HEK293 (cell line): ENCODE measurements at regions not wholly inside any gene's neighbourhood (a gene's known extent, or its start where the extent isn't known, plus 50 kb on each side); places are given as distances from the start of the nearest gene placed in this dataset.
A peak's percentile ranks its signal among the peaks of the same experiment; 100 is the strongest.

Experiments
- CTCF ChIA-PET: fragments of 350-600 bp; formaldehyde crosslinking; extraction: SDS; loops from one replicate; lab custom pipeline; 2021; ENCODE audit warnings: antibody characterized with exemption; lab: Yijun Ruan, JAX
- POLR2A ChIA-PET: fragments of 300-600 bp; formaldehyde crosslinking; extraction: SDS; loops from one replicate; lab custom pipeline; 2020; ENCODE audit warnings: antibody characterized with exemption, inconsistent platforms; lab: Yijun Ruan, JAX
- H3K27ac ChIP-seq: fragments of 200-500 bp; sonication (Bioruptor generic); 2 replicates; pipeline ENCODE4 v1.5.1; 2014; ENCODE audit warnings: low read depth, low read length, control low read depth, inconsistent platforms; ENCODE audit errors: extremely low read depth
- H3K36me3 ChIP-seq, 2 experiments: fragments of 200-500 bp in 1 of 2; sonication (Bioruptor generic) in 1 of 2; 1 replicate in 1 of 2; 2 replicates in 1 of 2; pipeline ENCODE4 v1.5.1; 2014 to 2017; ENCODE audit warnings: inconsistent platforms in 2 of 2, low read length in 2 of 2; ENCODE audit not compliant: control insufficient read depth in 2 of 2, insufficient read depth in 1 of 2
- H3K4me1 ChIP-seq: fragments of 200-500 bp; sonication (Bioruptor generic); 2 replicates; pipeline ENCODE4 v1.5.1; 2014; ENCODE audit warnings: mild to moderate bottlenecking, low read length, inconsistent platforms; ENCODE audit not compliant: control insufficient read depth, insufficient read depth
- H3K4me3 ChIP-seq: 2 replicates; pipeline ENCODE4 v1.5.1; 2011; ENCODE audit warnings: low read depth, mild to moderate bottlenecking, control low read depth, low read length, moderate library complexity
- H3K9me3 ChIP-seq: fragments of 200-500 bp; sonication (Bioruptor generic); 2 replicates; pipeline ENCODE4 v1.5.1; 2014; ENCODE audit warnings: low read depth, low read length, inconsistent platforms; ENCODE audit not compliant: control insufficient read depth, insufficient read depth
- ELK4 ChIP-seq: IDR thresholded peaks from 2 replicates; pipeline ENCODE4 v1.6.1; 2011; ENCODE audit warnings: mild to moderate bottlenecking, low read depth, low read length, borderline replicate concordance
- GLIS1 ChIP-seq: fragments of 450-650 bp; formaldehyde crosslinking; IDR thresholded peaks from 2 replicates; pipeline ENCODE4 v1.5.1; 2016; ENCODE audit warnings: missing biosample characterization, missing genetic modification characterization
- GLIS2 ChIP-seq: fragments of 450-650 bp; formaldehyde crosslinking; IDR thresholded peaks from 2 replicates; pipeline ENCODE4 v1.5.1; 2016; ENCODE audit warnings: missing biosample characterization, missing genetic modification characterization
- HOXD13 ChIP-seq: sonication (generic); formaldehyde crosslinking; IDR thresholded peaks from 2 replicates; pipeline ENCODE4 v1.8.0; 2022; ENCODE audit warnings: missing genetic modification reagents, borderline replicate concordance
- ZNF10 ChIP-seq: fragments of 450-650 bp; formaldehyde crosslinking; IDR thresholded peaks from 2 replicates; pipeline ENCODE4 v1.5.1; 2017; ENCODE audit warnings: missing biosample characterization, missing genetic modification characterization
- ZNF114 ChIP-seq: fragments of 450-650 bp; formaldehyde crosslinking; IDR thresholded peaks from 2 replicates; pipeline ENCODE4 v1.5.0; 2017; ENCODE audit warnings: missing biosample characterization, missing genetic modification characterization
- ZNF132 ChIP-seq: fragments of 450-650 bp; formaldehyde crosslinking; IDR thresholded peaks from 2 replicates; pipeline ENCODE4 v1.5.1; 2017; ENCODE audit warnings: missing biosample characterization, missing genetic modification characterization, borderline replicate concordance
- ZNF133 ChIP-seq: fragments of 450-650 bp; formaldehyde crosslinking; IDR thresholded peaks from 2 replicates; pipeline ENCODE4 v1.5.1; 2016; ENCODE audit warnings: missing biosample characterization, missing genetic modification characterization
- ZNF140 ChIP-seq: fragments of 450-650 bp; formaldehyde crosslinking; IDR thresholded peaks from 2 replicates; pipeline ENCODE4 v1.5.1; 2016; ENCODE audit warnings: missing biosample characterization, missing genetic modification characterization
- ZNF169 ChIP-seq: fragments of 450-650 bp; formaldehyde crosslinking; IDR thresholded peaks from 2 replicates; pipeline ENCODE4 v1.5.1; 2016; ENCODE audit warnings: missing biosample characterization, missing genetic modification characterization
- ZNF18 ChIP-seq: fragments of 450-650 bp; formaldehyde crosslinking; IDR thresholded peaks from 2 replicates; pipeline ENCODE4 v1.5.1; 2016; ENCODE audit warnings: missing biosample characterization, missing genetic modification characterization
- ZNF354C ChIP-seq: fragments of 450-650 bp; formaldehyde crosslinking; IDR thresholded peaks from 2 replicates; pipeline ENCODE4 v1.5.1; 2016; ENCODE audit warnings: missing biosample characterization, missing genetic modification characterization, low read depth, borderline replicate concordance
- ZNF366 ChIP-seq: fragments of 450-650 bp; formaldehyde crosslinking; conservative IDR thresholded peaks from 2 replicates; pipeline ENCODE4 v1.5.1; 2016; ENCODE audit warnings: missing biosample characterization, missing genetic modification characterization
- ZNF391 ChIP-seq: fragments of 450-650 bp; formaldehyde crosslinking; IDR thresholded peaks from 2 replicates; pipeline ENCODE4 v1.5.1; 2016; ENCODE audit warnings: low read depth, missing biosample characterization, missing genetic modification characterization, borderline replicate concordance
- ZNF629 ChIP-seq: fragments of 450-650 bp; formaldehyde crosslinking; IDR thresholded peaks from 2 replicates; pipeline ENCODE4 v1.5.1; 2017; ENCODE audit warnings: missing biosample characterization, missing genetic modification characterization
- ZNF777 ChIP-seq: fragments of 450-650 bp; formaldehyde crosslinking; IDR thresholded peaks from 2 replicates; pipeline ENCODE4 v1.5.1; 2017; ENCODE audit warnings: missing biosample characterization, missing genetic modification characterization, borderline replicate concordance
- ZNF792 ChIP-seq: fragments of 450-650 bp; formaldehyde crosslinking; IDR thresholded peaks from 2 replicates; pipeline ENCODE4 v1.5.1; 2016; ENCODE audit warnings: missing biosample characterization, missing genetic modification characterization
- ZSCAN30 ChIP-seq: fragments of 450-650 bp; IDR thresholded peaks from 2 replicates; pipeline ENCODE4 v1.5.1; 2018; ENCODE audit warnings: missing biosample characterization, mild to moderate bottlenecking, missing genetic modification characterization, moderate library complexity
- ZXDB ChIP-seq: fragments of 450-650 bp; formaldehyde crosslinking; IDR thresholded peaks from 2 replicates; pipeline ENCODE4 v1.5.1; 2016; ENCODE audit warnings: missing biosample characterization, missing genetic modification characterization
- TF ChIP-seq, protein P1 (sequence below): fragments of 450-650 bp; formaldehyde crosslinking; IDR thresholded peaks from 2 replicates; pipeline ENCODE4 v1.5.1; 2016; ENCODE audit warnings: missing biosample characterization, missing genetic modification characterization, borderline replicate concordance
- TF ChIP-seq, protein P2 (sequence below): fragments of 450-650 bp; formaldehyde crosslinking; IDR thresholded peaks from 2 replicates; pipeline ENCODE4 v1.5.1; 2016; ENCODE audit warnings: missing biosample characterization, missing genetic modification characterization
- TF ChIP-seq, protein P3 (sequence below): fragments of 450-650 bp; formaldehyde crosslinking; IDR thresholded peaks from 2 replicates; pipeline ENCODE4 v1.5.1; 2016; ENCODE audit warnings: missing biosample characterization, missing genetic modification characterization, low read depth

DNA sequence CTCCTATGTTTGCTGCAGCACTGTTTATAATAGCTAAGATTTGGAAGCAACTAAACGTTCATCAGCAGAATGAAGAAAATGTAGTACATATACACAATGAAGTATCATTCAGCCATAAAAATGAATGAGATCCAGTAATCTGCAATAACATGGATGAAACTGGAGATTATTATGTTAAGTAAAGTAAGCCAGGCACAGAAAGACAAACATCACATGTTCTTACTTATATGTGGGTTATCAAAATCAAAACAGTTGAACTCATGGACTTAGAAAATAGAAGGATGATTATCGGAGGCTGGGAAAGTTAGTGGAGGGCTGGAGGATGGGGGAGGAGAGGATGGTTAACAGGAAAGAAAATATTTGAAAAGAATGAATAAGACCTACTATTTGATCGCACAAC lies 1017.6 kb downstream of the KCNT2 start (continued):
- TF ChIP-seq ZNF792 (tag by site-specific recombination) (no peak), ZSCAN30 (tag by site-specific recombination) (no peak), ZXDB (tag by site-specific recombination) (peak; percentile 86), ZNF391 (no peak), ZNF10 (tag by site-specific recombination) (peak; percentile 70), ZNF114 (tag by site-specific recombination) (no peak), ZNF18 (tag by site-specific recombination) (peak; percentile 58; the same call in 1 of the 2 replicates), GLIS1 (tag by site-specific recombination) (no peak), ELK4 (no peak), GLIS2 (tag by site-specific recombination) (no peak), ZNF777 (tag by site-specific recombination) (no peak)
- TF ChIP-seq, protein P1, sequence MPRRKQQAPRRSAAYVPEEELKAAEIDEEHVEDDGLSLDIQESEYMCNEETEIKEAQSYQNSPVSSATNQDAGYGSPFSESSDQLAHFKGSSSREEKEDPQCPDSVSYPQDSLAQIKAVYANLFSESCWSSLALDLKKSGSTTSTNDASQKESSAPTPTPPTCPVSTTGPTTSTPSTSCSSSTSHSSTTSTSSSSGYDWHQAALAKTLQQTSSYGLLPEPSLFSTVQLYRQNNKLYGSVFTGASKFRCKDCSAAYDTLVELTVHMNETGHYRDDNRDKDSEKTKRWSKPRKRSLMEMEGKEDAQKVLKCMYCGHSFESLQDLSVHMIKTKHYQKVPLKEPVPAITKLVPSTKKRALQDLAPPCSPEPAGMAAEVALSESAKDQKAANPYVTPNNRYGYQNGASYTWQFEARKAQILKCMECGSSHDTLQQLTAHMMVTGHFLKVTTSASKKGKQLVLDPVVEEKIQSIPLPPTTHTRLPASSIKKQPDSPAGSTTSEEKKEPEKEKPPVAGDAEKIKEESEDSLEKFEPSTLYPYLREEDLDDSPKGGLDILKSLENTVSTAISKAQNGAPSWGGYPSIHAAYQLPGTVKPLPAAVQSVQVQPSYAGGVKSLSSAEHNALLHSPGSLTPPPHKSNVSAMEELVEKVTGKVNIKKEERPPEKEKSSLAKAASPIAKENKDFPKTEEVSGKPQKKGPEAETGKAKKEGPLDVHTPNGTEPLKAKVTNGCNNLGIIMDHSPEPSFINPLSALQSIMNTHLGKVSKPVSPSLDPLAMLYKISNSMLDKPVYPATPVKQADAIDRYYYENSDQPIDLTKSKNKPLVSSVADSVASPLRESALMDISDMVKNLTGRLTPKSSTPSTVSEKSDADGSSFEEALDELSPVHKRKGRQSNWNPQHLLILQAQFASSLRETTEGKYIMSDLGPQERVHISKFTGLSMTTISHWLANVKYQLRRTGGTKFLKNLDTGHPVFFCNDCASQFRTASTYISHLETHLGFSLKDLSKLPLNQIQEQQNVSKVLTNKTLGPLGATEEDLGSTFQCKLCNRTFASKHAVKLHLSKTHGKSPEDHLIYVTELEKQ, result peak; percentile 85; the same call in 1 of the 2 replicates
- TF ChIP-seq, protein P2, sequence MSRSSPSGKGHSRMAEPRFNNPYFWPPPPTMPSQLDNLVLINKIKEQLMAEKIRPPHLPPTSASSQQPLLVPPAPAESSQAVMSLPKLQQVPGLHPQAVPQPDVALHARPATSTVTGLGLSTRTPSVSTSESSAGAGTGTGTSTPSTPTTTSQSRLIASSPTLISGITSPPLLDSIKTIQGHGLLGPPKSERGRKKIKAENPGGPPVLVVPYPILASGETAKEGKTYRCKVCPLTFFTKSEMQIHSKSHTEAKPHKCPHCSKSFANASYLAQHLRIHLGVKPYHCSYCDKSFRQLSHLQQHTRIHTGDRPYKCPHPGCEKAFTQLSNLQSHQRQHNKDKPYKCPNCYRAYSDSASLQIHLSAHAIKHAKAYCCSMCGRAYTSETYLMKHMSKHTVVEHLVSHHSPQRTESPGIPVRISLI (tag by site-specific recombination), result no peak

GRCh38 chr1:195584870-195585624 lies 1023.2 kb downstream of the KCNT2 start:
- no peak overlapping the region for H3K27ac ChIP-seq
- H3K36me3 ChIP-seq, result no peaks in the 10 kb centered on the region
- no peak overlapping the region for H3K4me3 ChIP-seq
- POLR2A ChIA-PET, result no interaction called here
- H3K4me1 ChIP-seq, result peaks cover 2% of the 10 kb centered on the region; the same call in 1 of the 2 replicates
- TF ChIP-seq ZNF132, result no peak
- TF ChIP-seq ZNF133 (tag by site-specific recombination), result no peak
- no peak for TF ChIP-seq ZNF366 (tag by site-specific recombination)
- TF ChIP-seq ZNF629 (tag by site-specific recombination), result no peak
- TF ChIP-seq HOXD13 (CRISPR knock-in tag), result no peak
- TF ChIP-seq, protein P3, sequence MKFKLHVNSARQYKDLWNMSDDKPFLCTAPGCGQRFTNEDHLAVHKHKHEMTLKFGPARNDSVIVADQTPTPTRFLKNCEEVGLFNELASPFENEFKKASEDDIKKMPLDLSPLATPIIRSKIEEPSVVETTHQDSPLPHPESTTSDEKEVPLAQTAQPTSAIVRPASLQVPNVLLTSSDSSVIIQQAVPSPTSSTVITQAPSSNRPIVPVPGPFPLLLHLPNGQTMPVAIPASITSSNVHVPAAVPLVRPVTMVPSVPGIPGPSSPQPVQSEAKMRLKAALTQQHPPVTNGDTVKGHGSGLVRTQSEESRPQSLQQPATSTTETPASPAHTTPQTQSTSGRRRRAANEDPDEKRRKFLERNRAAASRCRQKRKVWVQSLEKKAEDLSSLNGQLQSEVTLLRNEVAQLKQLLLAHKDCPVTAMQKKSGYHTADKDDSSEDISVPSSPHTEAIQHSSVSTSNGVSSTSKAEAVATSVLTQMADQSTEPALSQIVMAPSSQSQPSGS, result no peak
- TF ChIP-seq ZNF140 (tag by site-specific recombination), result no peak
- no peak for TF ChIP-seq ZNF169 (tag by site-specific recombination)
- TF ChIP-seq ZNF354C, result no peak
- no peaks in the 10 kb centered on the region for H3K9me3 ChIP-seq
- CTCF ChIA-PET, result interaction anchor here (0.7 kb wide), 1 partner anchor 66 kb away, joined by 3 read pairs; no protein-coding TSS in a partner anchor
